ENCODE measurements at regions not wholly inside any gene's neighbourhood (a gene's known extent, or its start where the extent isn't known, plus 50 kb on each side); places are given as distances from the start of the nearest gene placed in this dataset.

DNA sequence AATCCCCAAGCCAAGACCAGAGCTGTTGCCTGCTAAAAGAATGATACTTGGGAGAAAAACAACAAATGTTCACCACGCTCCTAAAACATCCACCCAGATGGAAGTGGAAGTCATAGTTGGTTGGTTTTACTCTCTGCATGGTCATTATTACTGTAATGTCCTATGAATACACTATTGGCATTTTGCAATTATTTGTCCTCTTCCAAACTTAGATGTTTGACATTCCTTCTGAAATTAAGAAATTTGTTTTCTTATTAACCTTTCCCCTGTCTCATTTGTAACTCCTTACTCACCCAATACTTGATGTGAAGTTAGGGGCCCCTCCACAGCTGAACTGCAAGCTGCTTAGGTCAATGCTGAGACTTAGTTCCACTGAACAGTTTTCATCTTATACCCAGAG, 383.3 kb downstream of the INHBA start:
- TF ChIP-seq, protein P1, sequence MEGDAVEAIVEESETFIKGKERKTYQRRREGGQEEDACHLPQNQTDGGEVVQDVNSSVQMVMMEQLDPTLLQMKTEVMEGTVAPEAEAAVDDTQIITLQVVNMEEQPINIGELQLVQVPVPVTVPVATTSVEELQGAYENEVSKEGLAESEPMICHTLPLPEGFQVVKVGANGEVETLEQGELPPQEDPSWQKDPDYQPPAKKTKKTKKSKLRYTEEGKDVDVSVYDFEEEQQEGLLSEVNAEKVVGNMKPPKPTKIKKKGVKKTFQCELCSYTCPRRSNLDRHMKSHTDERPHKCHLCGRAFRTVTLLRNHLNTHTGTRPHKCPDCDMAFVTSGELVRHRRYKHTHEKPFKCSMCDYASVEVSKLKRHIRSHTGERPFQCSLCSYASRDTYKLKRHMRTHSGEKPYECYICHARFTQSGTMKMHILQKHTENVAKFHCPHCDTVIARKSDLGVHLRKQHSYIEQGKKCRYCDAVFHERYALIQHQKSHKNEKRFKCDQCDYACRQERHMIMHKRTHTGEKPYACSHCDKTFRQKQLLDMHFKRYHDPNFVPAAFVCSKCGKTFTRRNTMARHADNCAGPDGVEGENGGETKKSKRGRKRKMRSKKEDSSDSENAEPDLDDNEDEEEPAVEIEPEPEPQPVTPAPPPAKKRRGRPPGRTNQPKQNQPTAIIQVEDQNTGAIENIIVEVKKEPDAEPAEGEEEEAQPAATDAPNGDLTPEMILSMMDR (IDR thresholded peaks at IDR 0.05): no peak
- no peak for DNase-seq (ENCODE audit: low spot score)
- Mint-ChIP-seq H3K9me3 (ENCODE audit: low read depth) (peaks cover 4% of the 10 kb centered on the region), H3K27ac (ENCODE audit: unreplicated experiment) (no peak overlapping the region), H3K27me3 (ENCODE audit: low read depth) (no peaks in the 10 kb centered on the region), H3K4me3 (ENCODE audit: unreplicated experiment) (no peak overlapping the region), H3K4me1 (ENCODE audit: low read depth) (no peaks in the 10 kb centered on the region), H3K36me3 (ENCODE audit: low read depth) (no peaks in the 10 kb centered on the region)

DNA sequence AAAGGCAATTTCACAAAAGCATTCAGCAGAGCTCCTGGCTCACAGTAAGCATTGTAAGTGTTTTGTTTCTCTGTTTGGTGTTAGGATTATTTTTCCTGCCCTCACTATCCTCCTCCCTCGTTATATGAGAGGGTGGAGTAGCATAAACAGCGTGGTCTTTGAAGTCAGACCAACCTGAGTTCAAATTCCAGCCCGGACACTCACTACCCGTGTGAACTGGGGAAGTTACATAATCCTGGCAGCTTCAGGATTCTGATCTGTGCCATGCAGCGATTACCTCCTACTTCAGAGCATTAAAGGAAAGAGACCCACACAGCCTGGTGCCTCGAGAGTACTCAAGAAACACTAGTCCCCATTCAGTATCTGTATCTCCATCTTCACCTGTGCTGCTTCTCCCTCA, 386.5 kb downstream of the INHBA start:
- no peaks in the 10 kb centered on the region for H3K36me3 Mint-ChIP-seq (ENCODE audit: low read depth)
- H3K27me3 Mint-ChIP-seq (ENCODE audit: low read depth): no peaks in the 10 kb centered on the region
- no peak for DNase-seq (ENCODE audit: low spot score)
- TF ChIP-seq, protein P1 (IDR thresholded peaks at IDR 0.05): no peak
- H3K4me1 Mint-ChIP-seq (ENCODE audit: low read depth): no peaks in the 10 kb centered on the region
- no peak overlapping the region for H3K4me3 Mint-ChIP-seq (ENCODE audit: unreplicated experiment)
- H3K9me3 Mint-ChIP-seq (ENCODE audit: low read depth): peaks cover 4% of the 10 kb centered on the region
- no peak overlapping the region for H3K27ac Mint-ChIP-seq (ENCODE audit: unreplicated experiment)

DNA sequence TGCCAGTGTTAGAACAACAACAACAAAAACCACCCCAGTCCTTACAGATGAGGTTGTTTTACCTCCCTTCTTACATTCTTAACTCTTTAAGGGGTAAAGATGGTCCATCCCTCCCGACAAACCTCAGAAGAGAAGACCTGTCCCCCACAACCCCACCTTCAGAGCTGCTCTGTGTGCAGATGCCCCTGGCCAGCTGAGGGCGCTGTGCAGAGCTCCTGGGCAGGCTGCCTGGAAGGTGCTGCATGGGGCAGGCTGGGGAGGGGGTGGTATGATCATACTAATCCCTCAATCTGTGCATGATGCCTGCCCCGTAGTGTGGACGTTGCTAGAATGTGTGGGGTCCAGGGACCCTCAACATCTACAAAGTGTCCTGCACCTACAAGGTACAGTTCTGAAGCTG, 387.1 kb downstream of the INHBA start:
- Mint-ChIP-seq H3K4me3 (ENCODE audit: unreplicated experiment) (no peak overlapping the region), H3K27ac (ENCODE audit: unreplicated experiment) (no peak overlapping the region), H3K36me3 (ENCODE audit: low read depth) (no peaks in the 10 kb centered on the region), H3K4me1 (ENCODE audit: low read depth) (no peaks in the 10 kb centered on the region), H3K9me3 (ENCODE audit: low read depth) (peaks cover 4% of the 10 kb centered on the region), H3K27me3 (ENCODE audit: low read depth) (no peaks in the 10 kb centered on the region)
- TF ChIP-seq, protein P1 (IDR thresholded peaks at IDR 0.05): peak; percentile 51
- no peak for DNase-seq (ENCODE audit: low spot score)

DNA sequence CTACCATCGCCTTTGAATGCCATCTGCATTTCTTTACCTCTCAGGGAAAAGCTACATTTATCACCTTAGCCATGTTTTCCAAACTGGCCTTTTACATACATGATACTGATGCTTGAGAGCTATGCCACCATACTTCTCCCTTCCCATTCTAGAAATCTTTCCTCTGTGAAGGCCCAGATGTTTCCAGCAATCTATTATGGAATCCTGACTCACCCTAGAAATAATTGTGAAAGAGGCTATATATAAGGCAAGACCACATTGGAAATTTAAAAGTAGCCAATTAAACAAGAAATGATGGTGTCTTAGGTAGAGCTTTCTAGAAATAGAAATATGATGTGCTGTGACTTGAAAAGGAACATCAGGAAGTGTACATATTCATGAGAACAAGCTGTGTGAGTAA, 389.7 kb downstream of the INHBA start:
- TF ChIP-seq, protein P1 (IDR thresholded peaks at IDR 0.05): no peak
- DNase-seq (ENCODE audit: low spot score): no peak
- Mint-ChIP-seq H3K4me3 (ENCODE audit: unreplicated experiment) (no peak overlapping the region), H3K36me3 (ENCODE audit: low read depth) (no peaks in the 10 kb centered on the region), H3K27me3 (ENCODE audit: low read depth) (no peaks in the 10 kb centered on the region), H3K4me1 (ENCODE audit: low read depth) (no peaks in the 10 kb centered on the region), H3K9me3 (ENCODE audit: low read depth) (no peaks in the 10 kb centered on the region), H3K27ac (ENCODE audit: unreplicated experiment) (no peak overlapping the region)

DNA sequence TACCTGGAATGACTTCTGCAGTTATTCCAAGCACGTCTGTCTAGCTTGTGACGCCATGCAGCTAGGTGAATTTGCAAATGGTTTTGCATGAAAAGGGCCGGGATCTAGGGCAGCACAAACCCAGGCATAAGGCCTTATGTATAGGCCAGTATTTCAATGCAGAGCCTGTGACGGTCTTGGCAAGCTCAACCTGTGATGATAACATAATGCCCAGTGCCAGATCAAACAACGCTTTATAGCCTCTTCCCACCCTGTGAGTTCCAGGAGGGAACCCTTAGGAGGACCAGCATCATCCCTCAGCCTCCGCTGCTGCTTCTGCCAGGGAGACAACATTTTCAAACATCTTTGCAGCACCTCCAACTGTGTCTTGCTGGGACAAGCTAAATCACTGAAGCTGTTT, 390.7 kb downstream of the INHBA start:
- no peak for DNase-seq (ENCODE audit: low spot score)
- Mint-ChIP-seq H3K9me3 (ENCODE audit: low read depth) (no peaks in the 10 kb centered on the region), H3K27me3 (ENCODE audit: low read depth) (no peaks in the 10 kb centered on the region), H3K4me3 (ENCODE audit: unreplicated experiment) (no peak overlapping the region), H3K4me1 (ENCODE audit: low read depth) (peaks cover 4% of the 10 kb centered on the region), H3K36me3 (ENCODE audit: low read depth) (no peaks in the 10 kb centered on the region), H3K27ac (ENCODE audit: unreplicated experiment) (no peak overlapping the region)
- TF ChIP-seq, protein P1 (IDR thresholded peaks at IDR 0.05): no peak
